IgD-negative memory B cell (primary cell): ENCODE measurements at regions not wholly inside any gene's neighbourhood (a gene's known extent, or its start where the extent isn't known, plus 50 kb on each side); places are given as distances from the start of the nearest gene placed in this dataset.
"Not testable (repeated sequence)": the region's sequence is repeated elsewhere in the genome, so short reads cannot be mapped to it uniquely, and the experiment has no call there.

ENCODE experiments used
- H3K27ac Mint-ChIP-seq, 3 donors: one replicate each; pipeline ENCODE4 v1.8.0; 2020 to 2022; ENCODE audit warnings: mild to moderate bottlenecking in 3 of 3, mixed read lengths in 3 of 3, moderate library complexity in 1 of 3
- H3K27me3 Mint-ChIP-seq: one replicate; pipeline ENCODE4 v1.8.0; 2021; ENCODE audit warnings: mixed read lengths
- H3K36me3 Mint-ChIP-seq: one replicate; pipeline ENCODE4 v1.8.0; 2020; ENCODE audit warnings: mild to moderate bottlenecking, mixed read lengths
- H3K4me1 Mint-ChIP-seq, 3 donors: one replicate each; pipeline ENCODE4 v1.8.0; 2020 to 2022; ENCODE audit warnings: mixed read lengths in 3 of 3, mild to moderate bottlenecking in 1 of 3
- H3K4me3 Mint-ChIP-seq, 4 donors: one replicate each; pipeline ENCODE4 v1.8.0; 2020 to 2022; ENCODE audit warnings: mild to moderate bottlenecking in 4 of 4, mixed read lengths in 4 of 4, moderate library complexity in 3 of 4
- H3K9me3 Mint-ChIP-seq, 3 donors: one replicate each; pipeline ENCODE4 v1.8.0; 2020 to 2021; ENCODE audit warnings: mixed read lengths in 3 of 3, mild to moderate bottlenecking in 1 of 3

- H3K27me3 Mint-ChIP-seq: no peaks in the 10 kb centered on the region
- no peak overlapping the region for H3K27ac Mint-ChIP-seq
- no peak overlapping the region for H3K4me3 Mint-ChIP-seq
- H3K9me3 Mint-ChIP-seq: peaks cover 0 to 2% (median 0%) of the 10 kb centered on the region in 3 donors
- H3K4me1 Mint-ChIP-seq: peaks cover 0 to 1% (median 0%) of the 10 kb centered on the region in 3 donors
- H3K36me3 Mint-ChIP-seq: no peaks in the 10 kb centered on the region
Measured at GRCh38 chr5:96198356-96199058, 234.5 kb downstream of the PCSK1 start.

- not testable (repeated sequence) for H3K36me3 Mint-ChIP-seq, H3K27me3 Mint-ChIP-seq, H3K4me3 Mint-ChIP-seq, H3K4me1 Mint-ChIP-seq, H3K9me3 Mint-ChIP-seq, H3K27ac Mint-ChIP-seq
Measured at GRCh38 chr5:96197767-96198166, 235.3 kb downstream of the PCSK1 start.

GRCh38 chr5:96197347-96197746, 235.7 kb upstream of the ELL2 start:
- Mint-ChIP-seq H3K27me3 (no peaks in the 10 kb centered on the region), H3K4me3 (no peak overlapping the region)

DNA sequence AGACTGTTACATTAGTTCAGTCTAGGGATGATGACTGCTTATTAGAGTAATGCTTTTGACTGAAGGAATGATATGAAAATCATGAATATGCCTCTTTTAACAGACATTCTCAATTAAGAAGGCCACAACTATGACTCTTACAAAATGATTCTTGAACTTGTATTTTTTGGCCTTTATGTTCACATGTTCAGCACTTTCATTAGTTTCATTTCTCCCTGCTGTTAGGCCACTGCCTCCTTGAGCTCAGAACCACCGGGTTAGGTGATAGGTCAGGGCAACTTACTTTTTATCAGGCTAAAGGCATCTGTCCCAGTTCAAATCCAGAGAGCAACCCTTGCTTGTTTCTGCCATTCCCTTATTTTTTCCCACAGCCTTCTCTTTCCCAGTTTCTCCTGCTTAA, 235.2 kb upstream of the ELL2 start:
- Mint-ChIP-seq H3K27ac (no peak overlapping the region), H3K9me3 (peaks cover 0 to 2% (median 0%) of the 10 kb centered on the region in 3 donors), H3K4me1 (peaks cover 0 to 2% (median 0%) of the 10 kb centered on the region in 3 donors), H3K27me3 (no peaks in the 10 kb centered on the region), H3K4me3 (no peak overlapping the region), H3K36me3 (no peaks in the 10 kb centered on the region)

More at GRCh38 chr5:96197347-96197746, 235.7 kb upstream of the ELL2 start:
- H3K36me3 Mint-ChIP-seq: no peaks in the 10 kb centered on the region
- H3K9me3 Mint-ChIP-seq: peaks cover 0 to 2% (median 0%) of the 10 kb centered on the region in 3 donors
- H3K27ac Mint-ChIP-seq: no peak overlapping the region
- peaks cover 0 to 2% (median 0%) of the 10 kb centered on the region in 3 donors for H3K4me1 Mint-ChIP-seq

GRCh38 chr5:96196407-96196806, 234.8 kb upstream of the ELL2 start:
- Mint-ChIP-seq H3K4me3 (no peak overlapping the region), H3K36me3 (no peaks in the 10 kb centered on the region), H3K9me3 (peaks cover 0 to 2% (median 0%) of the 10 kb centered on the region in 3 donors), H3K4me1 (peaks cover 0 to 2% (median 0%) of the 10 kb centered on the region in 3 donors), H3K27ac (no peak overlapping the region), H3K27me3 (no peaks in the 10 kb centered on the region)

DNA sequence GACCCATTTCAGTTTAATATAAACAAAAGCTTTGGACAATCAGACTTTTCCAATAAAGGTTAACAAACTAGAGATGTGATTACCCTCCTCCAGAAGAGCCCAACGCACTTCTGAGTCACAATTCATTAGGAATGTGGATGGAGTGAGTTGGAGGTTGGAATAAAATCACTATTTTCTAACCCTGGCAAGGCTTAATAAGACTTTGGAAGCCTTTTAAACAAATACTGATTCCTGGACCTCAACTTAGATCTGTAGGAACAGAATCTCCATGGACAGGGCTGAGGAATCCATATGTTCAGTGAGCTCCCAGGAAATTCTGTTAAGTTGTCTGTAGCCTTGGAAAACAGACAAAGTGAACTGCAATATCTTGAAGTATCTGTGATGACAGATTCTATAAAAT, 233.5 kb upstream of the ELL2 start:
- Mint-ChIP-seq H3K9me3 (peaks cover 0 to 2% (median 0%) of the 10 kb centered on the region in 3 donors), H3K36me3 (no peaks in the 10 kb centered on the region), H3K4me3 (no peak overlapping the region), H3K27ac (no peak overlapping the region), H3K27me3 (no peaks in the 10 kb centered on the region), H3K4me1 (peaks cover 0 to 2% (median 0%) of the 10 kb centered on the region in 3 donors)

GRCh38 chr5:96194593-96194992, 232.9 kb upstream of the ELL2 start:
- Mint-ChIP-seq H3K27ac (no peak overlapping the region), H3K9me3 (peaks cover 0 to 2% (median 0%) of the 10 kb centered on the region in 3 donors), H3K4me3 (no peak overlapping the region), H3K27me3 (no peaks in the 10 kb centered on the region), H3K36me3 (no peaks in the 10 kb centered on the region), H3K4me1 (peaks cover 0 to 2% (median 0%) of the 10 kb centered on the region in 3 donors)

DNA sequence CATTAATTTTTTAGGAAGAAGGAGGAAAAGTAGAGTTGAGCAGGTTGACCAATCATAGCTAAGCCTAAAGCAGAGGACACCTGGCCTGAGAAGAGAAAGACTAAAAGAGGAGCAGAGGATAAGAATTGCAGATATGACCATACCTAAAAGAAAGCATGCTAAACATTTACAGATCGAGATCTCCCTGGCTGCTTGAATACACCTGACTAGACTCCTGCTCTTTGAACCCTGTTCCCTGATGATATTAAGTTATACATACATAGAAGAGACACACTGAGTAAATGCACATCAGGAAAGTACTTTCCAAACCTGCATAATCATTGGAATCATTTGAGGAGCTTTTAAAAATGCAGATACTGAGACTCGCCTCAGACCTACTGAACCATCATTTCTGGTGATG, 232.3 kb upstream of the ELL2 start:
- no peak overlapping the region for H3K4me3 Mint-ChIP-seq
- no peaks in the 10 kb centered on the region for H3K36me3 Mint-ChIP-seq
- H3K27ac Mint-ChIP-seq: no peak overlapping the region
- peaks cover 0 to 2% (median 0%) of the 10 kb centered on the region in 3 donors for H3K9me3 Mint-ChIP-seq
- no peaks in the 10 kb centered on the region for H3K27me3 Mint-ChIP-seq
- H3K4me1 Mint-ChIP-seq: peaks cover 0 to 2% (median 0%) of the 10 kb centered on the region in 3 donors

- Mint-ChIP-seq H3K36me3 (no peaks in the 10 kb centered on the region), H3K27ac (no peak overlapping the region), H3K27me3 (no peaks in the 10 kb centered on the region), H3K4me3 (no peak overlapping the region), H3K9me3 (peaks cover 0 to 3% (median 2%) of the 10 kb centered on the region in 3 donors), H3K4me1 (peaks cover 0 to 2% (median 0%) of the 10 kb centered on the region in 3 donors)
Measured at GRCh38 chr5:96189987-96190386, 228.3 kb upstream of the ELL2 start.

DNA sequence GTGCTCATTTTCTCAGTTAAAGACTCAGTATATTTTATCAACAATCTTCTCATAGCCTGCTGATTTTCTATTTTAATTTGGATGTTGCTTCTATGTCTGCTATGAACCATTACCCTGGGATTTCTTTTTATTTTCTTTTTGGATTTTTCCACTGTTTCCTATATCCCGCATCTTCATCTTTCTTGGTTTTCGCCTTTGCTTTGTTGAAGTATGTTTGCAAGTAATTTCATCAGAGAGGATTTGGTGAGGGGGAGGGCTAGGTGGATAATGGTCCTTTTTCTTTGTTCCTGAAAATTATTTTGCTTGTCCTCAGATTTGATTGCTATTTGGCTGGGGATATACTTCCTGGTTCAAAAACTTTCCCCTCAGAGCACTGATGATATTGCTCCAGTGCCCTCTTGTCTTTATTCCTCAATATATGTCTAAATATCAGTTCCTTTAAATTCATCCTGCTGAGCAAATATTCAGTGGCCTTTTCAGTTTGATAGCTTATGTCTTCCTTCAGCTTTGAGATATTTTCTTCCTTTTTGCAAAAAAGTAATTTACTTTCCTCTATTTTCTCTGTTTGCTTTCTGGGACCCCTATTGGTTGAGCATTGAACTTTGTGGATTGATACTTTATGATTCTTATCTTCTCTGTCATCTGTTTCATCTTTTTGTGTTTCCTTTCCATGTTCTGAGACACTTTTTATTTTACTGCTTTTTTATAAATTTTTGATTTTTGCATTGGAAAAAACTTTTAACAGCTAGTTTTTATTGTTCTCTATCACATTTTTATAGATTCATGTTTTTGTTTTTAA, 227.6 kb upstream of the ELL2 start:
- no peaks in the 10 kb centered on the region for H3K36me3 Mint-ChIP-seq

DNA sequence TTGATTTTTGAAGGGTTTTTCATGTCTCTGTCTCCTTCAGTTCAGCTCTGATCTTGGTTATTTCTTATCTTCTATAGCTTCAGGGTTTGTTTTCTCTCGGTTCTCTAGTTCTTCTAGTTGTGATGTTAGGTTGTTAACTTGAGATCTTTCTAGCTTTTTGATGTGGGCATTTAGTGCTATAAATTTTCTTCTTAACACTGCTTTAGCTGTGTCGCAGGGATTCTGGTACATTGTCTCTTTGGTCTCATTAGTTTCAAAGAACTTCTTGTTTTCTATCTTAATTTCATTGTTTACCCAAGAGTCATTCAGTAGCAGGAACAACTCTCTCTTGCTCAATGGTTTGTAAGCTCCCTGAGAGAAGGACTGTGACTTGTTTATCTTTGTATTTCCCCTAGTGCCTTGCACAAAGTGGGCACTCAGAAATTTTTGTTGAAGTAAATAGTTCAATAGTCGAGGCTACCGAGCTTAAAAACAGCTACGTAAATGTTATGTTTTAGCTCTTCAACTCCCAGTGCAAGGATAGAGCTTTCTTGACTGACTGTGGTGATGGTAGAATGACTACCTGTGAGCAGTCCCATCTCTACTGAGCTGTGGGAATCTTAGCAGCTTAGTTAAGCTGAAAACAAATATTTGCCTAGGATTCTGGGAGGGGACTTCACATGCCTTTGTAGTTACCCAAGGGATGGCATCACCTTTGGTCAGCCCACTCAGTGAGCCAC, 225.8 kb upstream of the ELL2 start:
- H3K4me1 Mint-ChIP-seq: no peaks in the 10 kb centered on the region
- H3K9me3 Mint-ChIP-seq: peaks cover 2 to 5% (median 3%) of the 10 kb centered on the region in 3 donors
- no peak overlapping the region for H3K4me3 Mint-ChIP-seq
- no peaks in the 10 kb centered on the region for H3K27me3 Mint-ChIP-seq
- no peak overlapping the region for H3K27ac Mint-ChIP-seq
- no peaks in the 10 kb centered on the region for H3K36me3 Mint-ChIP-seq

More for the DNA sequence above, 227.6 kb upstream of the ELL2 start:
- Mint-ChIP-seq H3K4me3 (no peak overlapping the region), H3K9me3 (peaks cover 2 to 4% (median 3%) of the 10 kb centered on the region in 3 donors), H3K4me1 (peaks cover 0 to 2% (median 0%) of the 10 kb centered on the region in 3 donors), H3K27me3 (no peaks in the 10 kb centered on the region), H3K27ac (no peak overlapping the region)

DNA sequence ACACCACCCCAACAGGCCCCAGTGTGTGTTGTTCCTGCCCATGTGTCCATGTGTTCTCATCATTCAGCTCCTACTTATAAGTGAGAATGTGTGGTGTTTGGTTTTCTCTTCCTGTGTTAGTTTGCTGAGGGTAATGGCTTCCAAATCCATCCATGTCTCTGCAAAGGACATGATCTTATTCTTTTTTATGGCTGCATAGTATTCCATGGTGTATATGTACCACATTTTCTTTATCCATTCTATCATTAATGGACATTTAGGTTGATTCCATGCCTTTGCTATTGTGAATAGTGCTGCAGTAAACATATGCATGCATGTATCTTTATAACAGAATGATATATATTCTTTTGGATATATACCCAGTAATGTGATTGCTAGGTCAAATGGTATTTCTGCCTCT, 222.9 kb upstream of the ELL2 start:
- H3K27ac Mint-ChIP-seq, H3K9me3 Mint-ChIP-seq, H3K4me3 Mint-ChIP-seq, H3K27me3 Mint-ChIP-seq, H3K4me1 Mint-ChIP-seq, H3K36me3 Mint-ChIP-seq: not testable (repeated sequence)

DNA sequence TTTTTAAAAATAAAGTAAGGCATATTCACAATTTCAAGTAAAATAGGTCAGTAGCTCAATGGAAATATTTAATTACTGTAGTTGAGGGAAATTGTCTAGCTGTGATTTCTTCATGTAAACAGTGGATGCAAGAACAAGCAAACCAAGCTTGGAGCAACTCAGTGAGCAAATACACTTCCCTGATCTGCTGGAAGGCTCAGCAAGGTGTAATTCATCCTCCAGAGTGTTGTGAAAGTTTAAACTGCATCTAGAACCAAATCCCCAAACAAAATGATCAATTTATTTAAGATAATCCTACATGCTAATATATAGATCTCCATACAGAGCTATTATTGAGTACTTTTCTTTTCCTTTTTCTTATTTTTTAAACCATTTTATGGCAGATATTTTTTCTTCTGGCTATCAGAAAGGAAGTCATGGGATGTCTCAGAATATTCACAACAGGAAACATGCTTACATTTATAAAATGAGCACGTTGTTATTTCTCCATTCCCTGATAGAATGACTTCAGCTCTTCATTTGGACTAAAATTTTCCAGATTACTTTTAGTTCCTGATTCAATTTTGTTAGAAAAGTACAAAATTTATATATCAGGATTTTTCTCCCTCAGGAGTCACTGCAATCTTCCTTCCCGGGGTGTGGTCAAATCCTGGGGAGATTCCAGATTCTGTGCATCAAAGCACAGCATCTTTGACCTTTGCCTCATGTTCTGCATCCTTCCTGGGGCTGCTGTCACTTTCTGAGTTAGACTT, 219.2 kb upstream of the ELL2 start:
- H3K9me3 Mint-ChIP-seq: peaks cover under 1 to 5% (median 3%) of the 10 kb centered on the region in 3 donors
- peaks cover 0 to 15% (median 6%) of the 10 kb centered on the region in 3 donors for H3K4me1 Mint-ChIP-seq
- no peak overlapping the region for H3K4me3 Mint-ChIP-seq
- no peaks in the 10 kb centered on the region for H3K36me3 Mint-ChIP-seq
- H3K27me3 Mint-ChIP-seq: peaks cover 4% of the 10 kb centered on the region
- no peak overlapping the region for H3K27ac Mint-ChIP-seq

DNA sequence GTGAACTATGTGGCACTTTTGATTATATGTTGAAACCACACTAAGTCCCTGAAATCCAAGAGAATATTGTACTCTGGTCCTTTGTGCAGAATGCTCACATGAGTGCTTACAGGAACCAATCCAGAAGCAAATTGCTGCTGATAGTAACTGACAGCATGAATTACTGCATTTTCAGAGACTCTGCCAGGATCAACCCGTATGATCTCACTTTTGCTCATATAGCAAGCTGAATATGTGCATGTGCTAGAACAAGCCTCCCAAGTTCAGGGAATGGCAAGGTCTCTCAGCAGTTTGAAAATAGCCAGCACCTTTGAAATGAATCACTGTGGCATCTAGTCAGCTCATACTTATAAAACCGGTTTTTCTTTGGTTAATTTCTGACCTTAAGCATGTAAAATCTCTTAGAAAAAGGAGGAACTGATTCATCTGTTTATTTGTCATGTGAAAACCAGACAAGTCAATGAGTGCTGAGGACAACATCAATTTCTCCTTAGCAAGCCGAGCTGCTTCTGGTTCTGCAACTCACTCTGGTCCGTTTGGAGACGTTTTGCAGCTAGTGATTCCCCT, 215.7 kb upstream of the ELL2 start:
- no peak overlapping the region for H3K27ac Mint-ChIP-seq
- H3K4me3 Mint-ChIP-seq: no peak overlapping the region
- H3K9me3 Mint-ChIP-seq: no peaks in the 10 kb centered on the region
- H3K36me3 Mint-ChIP-seq: peaks cover 3% of the 10 kb centered on the region
- peaks cover 4% of the 10 kb centered on the region for H3K27me3 Mint-ChIP-seq
- peaks cover 3 to 16% (median 11%) of the 10 kb centered on the region in 3 donors for H3K4me1 Mint-ChIP-seq
